NCI-H748 treated with DMSO at 0.1 percent for 48 hours (cell line): ENCODE measurements at regions not wholly inside any gene's neighbourhood (a gene's known extent, or its start where the extent isn't known, plus 50 kb on each side); places are given as distances from the start of the nearest gene placed in this dataset.

Source experiments
- DNase-seq: peaks from one replicate; lab custom pipeline; 2025; lab: John Stamatoyannopoulos, UW

GRCh38 chr15:31151301-31152233 lies 50.0 kb upstream of the TRPM1 start:
- no peak for DNase-seq

GRCh38 chr15:31153531-31153930 lies 52.0 kb upstream of the TRPM1 start:
- no peak for DNase-seq

GRCh38 chr15:31155151-31155550 lies 53.6 kb upstream of the TRPM1 start:
- DNase-seq = no peak

- no peak for DNase-seq
Observed at GRCh38 chr15:31156226-31156625, 54.7 kb upstream of the TRPM1 start.

- no peak for DNase-seq
Observed at GRCh38 chr15:31156808-31157207, 55.3 kb upstream of the TRPM1 start.

GRCh38 chr15:31157644-31158069 lies 56.1 kb upstream of the TRPM1 start:
- DNase-seq = no peak

GRCh38 chr15:31158858-31159569 lies 57.5 kb upstream of the TRPM1 start:
- no peak for DNase-seq

- no peak for DNase-seq
Observed at GRCh38 chr15:31159837-31160236, 58.3 kb upstream of the TRPM1 start.

- no peak for DNase-seq
Observed at GRCh38 chr15:31160297-31160696, 58.8 kb upstream of the TRPM1 start.

- no peak for DNase-seq
Observed at GRCh38 chr15:31160740-31161495, 59.4 kb upstream of the TRPM1 start.

- no peak for DNase-seq
Observed at GRCh38 chr15:31161951-31162350, 60.4 kb upstream of the TRPM1 start.

GRCh38 chr15:31162721-31163510 lies 61.4 kb upstream of the TRPM1 start:
- no peak for DNase-seq

GRCh38 chr15:31163769-31164572 lies 62.4 kb upstream of the TRPM1 start:
- no peak for DNase-seq

- DNase-seq = no peak
Observed at GRCh38 chr15:31164573-31164912, 63.0 kb upstream of the TRPM1 start.

- DNase-seq = no peak
Observed at GRCh38 chr15:31169558-31169957, 68.0 kb upstream of the TRPM1 start.

GRCh38 chr15:31171731-31172130 lies 70.2 kb upstream of the TRPM1 start:
- DNase-seq = no peak

- no peak for DNase-seq
Observed at GRCh38 chr15:31172606-31173005, 71.1 kb upstream of the TRPM1 start.

GRCh38 chr15:31173790-31174450 lies 72.4 kb upstream of the TRPM1 start:
- no peak for DNase-seq

GRCh38 chr15:31175484-31175883 lies 74.0 kb upstream of the TRPM1 start:
- no peak for DNase-seq

GRCh38 chr15:31177951-31178350 lies 76.4 kb upstream of the TRPM1 start:
- no peak for DNase-seq
